OCI-LY1 (cell line): ENCODE measurements at regions not wholly inside any gene's neighbourhood (a gene's known extent, or its start where the extent isn't known, plus 50 kb on each side); places are given as distances from the start of the nearest gene placed in this dataset.

ENCODE experiments used
- EZH2 ChIP-seq: fragments of 200-600 bp; sonication (generic), shearing (Covaris generic); IDR thresholded peaks from 2 replicates; pipeline ENCODE4 v1.8.0; 2017; ENCODE audit warnings: borderline replicate concordance, mixed run types, mild to moderate bottlenecking, antibody characterized with exemption, low read length, moderate library complexity, mixed read lengths
- TF ChIP-seq, protein P1 (sequence below): fragments of 200-600 bp; sonication (generic), shearing (Covaris generic); IDR thresholded peaks from 2 replicates; pipeline ENCODE4 v1.5.1; 2017; ENCODE audit warnings: mild to moderate bottlenecking, antibody characterized with exemption, low read length, moderate library complexity, mixed read lengths

DNA sequence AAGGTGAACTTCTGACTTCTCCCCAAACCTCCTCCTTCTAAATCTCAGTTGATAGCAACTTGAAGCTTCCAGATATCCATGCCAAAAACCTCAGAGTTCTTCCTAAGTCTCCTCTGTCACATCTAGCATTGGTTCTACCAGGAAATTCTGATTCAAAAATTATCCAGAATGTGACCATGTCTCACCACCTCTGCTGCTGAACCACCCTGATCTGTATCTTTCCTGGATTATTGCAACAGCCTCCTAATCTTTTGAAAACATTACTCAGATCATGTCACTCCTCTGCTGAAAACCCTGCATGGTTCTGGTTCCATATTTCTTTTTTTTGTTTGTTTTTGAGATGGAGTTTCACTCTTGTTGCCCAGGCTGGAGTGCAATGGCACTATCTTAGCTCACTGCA lies 78.7 kb upstream of the TNFSF11 start:
- TF ChIP-seq, protein P1, sequence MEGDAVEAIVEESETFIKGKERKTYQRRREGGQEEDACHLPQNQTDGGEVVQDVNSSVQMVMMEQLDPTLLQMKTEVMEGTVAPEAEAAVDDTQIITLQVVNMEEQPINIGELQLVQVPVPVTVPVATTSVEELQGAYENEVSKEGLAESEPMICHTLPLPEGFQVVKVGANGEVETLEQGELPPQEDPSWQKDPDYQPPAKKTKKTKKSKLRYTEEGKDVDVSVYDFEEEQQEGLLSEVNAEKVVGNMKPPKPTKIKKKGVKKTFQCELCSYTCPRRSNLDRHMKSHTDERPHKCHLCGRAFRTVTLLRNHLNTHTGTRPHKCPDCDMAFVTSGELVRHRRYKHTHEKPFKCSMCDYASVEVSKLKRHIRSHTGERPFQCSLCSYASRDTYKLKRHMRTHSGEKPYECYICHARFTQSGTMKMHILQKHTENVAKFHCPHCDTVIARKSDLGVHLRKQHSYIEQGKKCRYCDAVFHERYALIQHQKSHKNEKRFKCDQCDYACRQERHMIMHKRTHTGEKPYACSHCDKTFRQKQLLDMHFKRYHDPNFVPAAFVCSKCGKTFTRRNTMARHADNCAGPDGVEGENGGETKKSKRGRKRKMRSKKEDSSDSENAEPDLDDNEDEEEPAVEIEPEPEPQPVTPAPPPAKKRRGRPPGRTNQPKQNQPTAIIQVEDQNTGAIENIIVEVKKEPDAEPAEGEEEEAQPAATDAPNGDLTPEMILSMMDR, result no peak
- TF ChIP-seq EZH2, result no peak
